Lung microvascular endothelial cell (primary cell): ENCODE measurements at regions not wholly inside any gene's neighbourhood (a gene's known extent, or its start where the extent isn't known, plus 50 kb on each side); places are given as distances from the start of the nearest gene placed in this dataset.
A peak's percentile ranks its signal among the peaks of the same experiment; 100 is the strongest.

Experiments used
- DNase-seq, 2 donors: peaks; one replicate each; pipeline versions ENCODE4 v3.0.0 to v3.0.0-alpha.2; 2010; ENCODE audit warnings: low read depth in 2 of 2

DNA sequence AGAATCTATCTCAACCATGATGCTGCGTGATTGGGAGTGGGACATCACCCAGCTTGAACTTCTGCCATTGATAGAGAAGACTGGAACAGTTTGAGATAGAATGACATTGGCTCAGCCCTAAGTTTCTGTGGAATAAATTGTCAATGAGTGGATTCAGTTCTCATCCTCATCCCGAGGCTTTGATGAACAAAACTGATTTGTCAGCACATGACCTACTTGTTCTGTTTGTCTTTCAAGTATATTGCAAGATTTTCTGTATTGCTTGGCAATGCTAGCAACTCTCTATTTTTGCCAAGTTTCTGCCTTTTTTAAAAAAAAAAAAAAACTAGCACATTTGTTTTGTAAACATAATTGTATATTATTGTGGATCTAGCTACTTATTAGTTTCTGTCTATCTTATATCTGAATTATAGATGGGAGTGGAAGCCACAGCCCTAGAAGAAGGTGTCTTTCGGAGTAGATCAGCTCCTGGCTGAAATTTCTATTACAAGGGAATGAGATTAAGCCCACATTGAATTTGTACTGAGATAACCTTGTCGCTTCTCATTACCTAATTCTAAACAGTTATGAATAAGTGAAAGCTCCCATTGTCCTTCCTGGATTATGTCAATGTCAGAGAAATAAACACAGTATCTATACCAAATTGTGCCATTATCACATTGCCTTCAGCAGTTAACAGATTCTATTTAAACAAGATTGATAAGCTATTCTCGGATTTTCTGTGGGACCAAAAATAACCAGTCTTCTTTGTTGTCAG is 166.1 kb downstream of the TNFSF13B start:
- no peak for DNase-seq

DNA sequence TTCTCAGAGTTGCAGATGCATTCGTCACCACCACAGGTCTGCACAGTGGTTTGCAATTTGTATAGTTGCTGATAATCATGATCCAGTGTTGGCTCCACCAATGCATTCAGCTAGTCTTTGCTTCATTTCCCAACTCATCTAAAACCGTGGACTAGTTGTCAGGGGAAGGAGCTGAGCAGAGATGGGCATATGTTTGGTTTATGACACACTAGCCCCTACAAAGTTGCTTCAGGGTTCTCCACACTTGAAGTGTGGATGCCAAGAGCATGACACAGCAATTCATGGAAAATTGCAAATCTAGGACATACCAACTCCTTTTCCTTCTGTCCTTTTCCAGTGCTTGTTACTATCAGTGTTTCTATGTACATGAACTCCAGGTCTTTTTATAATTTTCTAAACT is 168.0 kb downstream of the TNFSF13B start:
- no peak for DNase-seq

DNA sequence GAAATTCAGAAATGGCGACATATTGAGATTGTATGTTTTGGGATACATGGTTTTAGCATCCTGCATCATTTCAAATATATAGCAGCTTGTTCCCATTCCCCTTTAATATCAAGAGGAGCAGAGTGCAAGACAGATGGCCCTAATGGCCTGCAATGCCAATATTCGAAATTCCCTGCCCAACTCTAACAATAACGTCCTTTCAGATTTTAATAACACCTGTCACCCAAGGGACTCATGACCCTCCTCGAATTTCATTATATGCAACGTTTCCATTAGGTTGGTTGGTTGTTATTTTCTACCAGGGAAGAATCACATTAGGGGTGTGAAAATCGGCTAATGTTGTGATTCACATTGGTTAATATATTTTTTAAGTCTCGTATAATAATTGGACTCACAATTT is 170.0 kb downstream of the TNFSF13B start:
- no peak for DNase-seq

DNA sequence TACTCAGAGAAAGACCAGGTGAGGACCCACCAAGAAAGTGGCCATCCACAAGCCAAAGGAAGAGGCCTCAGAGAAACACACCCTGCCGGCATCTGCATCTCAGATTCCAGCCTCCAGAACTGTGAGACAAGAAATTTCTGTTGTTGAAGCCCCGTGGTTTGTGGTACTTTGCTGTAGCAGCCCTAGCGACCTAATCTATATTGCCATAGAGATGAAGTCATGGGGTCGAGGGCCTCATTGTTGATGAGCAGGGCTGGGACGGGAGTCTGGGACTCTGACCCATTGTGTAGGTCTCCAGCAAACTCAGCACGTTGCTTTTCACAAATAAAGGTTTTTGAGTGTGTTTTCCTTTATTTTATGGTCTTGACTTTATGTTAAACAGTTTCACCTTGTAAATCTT is 174.9 kb downstream of the TNFSF13B start:
- no peak for DNase-seq

DNA sequence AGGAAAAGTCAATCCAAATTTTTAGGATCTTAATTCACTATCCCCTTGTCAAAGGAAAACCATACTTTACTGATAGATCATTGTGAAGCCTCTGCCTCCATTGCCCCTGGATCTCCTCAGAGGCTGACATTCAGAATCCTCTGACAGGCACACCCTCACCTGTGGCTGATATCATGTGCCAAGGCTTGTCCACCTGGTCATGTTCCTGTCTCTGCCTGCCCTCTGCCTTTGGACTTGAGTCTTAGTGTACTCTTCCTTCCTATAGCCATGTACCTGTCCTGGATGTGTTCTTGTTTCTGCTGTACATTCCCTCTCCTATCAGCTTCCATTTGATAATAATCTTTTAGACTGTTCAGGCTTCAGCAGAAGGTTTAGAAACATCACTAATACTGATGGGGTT is 179.4 kb downstream of the TNFSF13B start:
- no peak for DNase-seq

DNA sequence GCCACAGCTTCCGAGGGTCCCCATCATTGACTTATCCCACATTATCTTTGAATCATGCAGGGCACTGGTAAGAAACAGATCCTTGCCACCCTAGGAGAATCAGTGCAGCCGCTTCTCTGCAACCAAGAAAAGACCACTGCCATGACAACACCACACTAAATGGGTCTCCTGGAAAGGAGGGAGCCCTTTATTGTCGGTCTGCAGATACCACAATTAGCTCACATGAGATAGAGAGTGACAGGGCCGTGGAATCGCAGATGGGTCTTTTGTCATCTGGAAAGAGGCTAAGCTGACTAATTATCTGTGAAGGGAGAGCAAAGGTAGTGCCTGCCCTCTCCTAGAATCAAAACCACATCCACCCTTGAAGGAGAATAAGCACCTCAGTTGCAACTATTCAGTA is 178.3 kb upstream of the MYO16 start:
- no peak for DNase-seq

DNA sequence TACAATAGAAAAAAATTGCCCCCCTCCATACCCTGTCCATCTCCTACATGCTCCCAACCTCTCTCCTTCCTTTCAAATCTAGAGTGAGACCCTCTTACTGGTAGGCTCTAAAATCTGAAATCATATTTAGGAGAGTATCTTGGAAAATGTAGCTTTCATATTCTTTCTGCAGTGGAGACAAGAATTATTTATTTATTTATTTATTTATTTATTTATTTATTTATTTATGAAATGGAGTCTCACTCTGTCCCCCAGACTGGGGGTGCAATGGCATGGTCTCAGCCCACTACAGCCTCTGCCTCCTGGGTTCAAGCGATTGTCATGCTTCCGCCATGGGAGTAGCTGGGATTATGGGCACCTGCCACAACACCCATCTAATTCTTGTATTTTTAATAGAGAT is 174.1 kb upstream of the MYO16 start:
- no peak for DNase-seq

DNA sequence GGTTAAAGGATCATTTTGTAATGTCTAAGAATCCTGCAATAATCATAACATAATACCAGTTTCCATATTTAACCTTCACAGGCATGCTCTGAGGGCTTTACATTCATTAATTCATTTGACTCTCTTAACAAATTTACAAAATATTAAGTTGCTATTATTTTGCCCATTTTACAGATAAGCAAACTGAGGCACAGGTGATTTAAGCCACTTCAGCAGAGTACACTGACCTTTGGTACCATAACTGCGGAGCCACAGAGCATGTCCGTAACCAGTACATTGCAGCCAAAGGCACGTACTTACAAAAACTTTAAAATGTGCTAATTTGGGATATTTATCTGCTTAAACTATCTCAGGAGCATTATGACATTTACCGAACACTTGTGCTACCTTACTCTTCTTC is 169.4 kb upstream of the MYO16 start:
- no peak for DNase-seq

DNA sequence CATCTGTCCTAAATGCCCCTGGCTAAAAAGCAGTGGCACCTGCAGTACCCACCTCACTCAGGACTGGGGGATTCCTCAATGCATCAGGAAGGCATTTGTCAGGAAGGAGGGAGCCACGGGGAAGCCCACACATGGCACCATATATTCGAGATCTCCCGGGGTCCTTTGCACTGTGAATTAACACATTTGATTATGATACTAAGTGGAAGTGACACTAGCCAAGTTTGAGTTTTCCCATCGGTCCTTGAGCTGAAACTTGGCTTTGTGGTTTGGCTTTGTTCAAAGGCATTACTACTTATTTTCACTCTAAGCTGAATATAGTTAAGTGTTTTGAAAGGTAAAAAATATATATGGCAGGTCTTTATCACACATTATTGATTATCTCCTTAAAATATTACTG is 168.7 kb upstream of the MYO16 start:
- no peak for DNase-seq

DNA sequence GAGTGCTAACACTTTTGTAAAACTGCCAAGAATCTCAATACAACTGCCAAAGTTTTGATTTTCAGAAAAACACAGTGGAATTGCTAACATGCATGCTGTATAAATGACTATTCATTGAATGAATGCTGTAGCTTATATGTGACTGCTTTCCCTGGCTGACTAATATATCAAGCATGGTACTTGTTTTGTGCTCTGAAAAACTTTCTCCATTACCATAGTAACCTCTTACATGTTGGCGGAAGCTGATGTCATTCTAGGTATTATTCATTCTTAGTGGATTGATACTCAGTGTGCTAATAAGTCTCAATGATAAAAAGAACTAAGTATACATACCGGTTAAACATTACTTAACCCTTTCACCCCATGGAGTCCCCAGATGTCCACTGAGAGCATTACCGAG is 166.1 kb upstream of the MYO16 start:
- DNase-seq = peak in 1 of 2 donors; percentile 45

DNA sequence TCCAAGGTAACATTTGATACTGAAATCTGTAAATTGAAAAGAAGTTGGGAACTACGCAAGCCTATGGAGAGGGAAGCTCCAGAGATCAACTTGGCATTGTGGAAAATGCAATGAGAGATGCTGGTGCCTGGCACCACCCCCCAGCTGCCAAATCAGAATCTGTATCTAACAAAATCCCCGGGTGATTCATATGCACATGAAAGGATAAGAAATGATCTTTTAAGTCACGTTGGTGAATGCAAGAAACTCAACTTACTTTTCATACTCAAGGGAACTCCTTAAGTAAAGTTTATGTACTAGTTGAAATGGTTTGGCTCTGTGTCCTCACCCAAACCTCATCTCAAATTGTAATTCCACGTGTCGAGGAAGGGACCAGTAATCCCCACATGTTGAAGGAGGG is 158.5 kb upstream of the MYO16 start:
- DNase-seq = no peak

DNA sequence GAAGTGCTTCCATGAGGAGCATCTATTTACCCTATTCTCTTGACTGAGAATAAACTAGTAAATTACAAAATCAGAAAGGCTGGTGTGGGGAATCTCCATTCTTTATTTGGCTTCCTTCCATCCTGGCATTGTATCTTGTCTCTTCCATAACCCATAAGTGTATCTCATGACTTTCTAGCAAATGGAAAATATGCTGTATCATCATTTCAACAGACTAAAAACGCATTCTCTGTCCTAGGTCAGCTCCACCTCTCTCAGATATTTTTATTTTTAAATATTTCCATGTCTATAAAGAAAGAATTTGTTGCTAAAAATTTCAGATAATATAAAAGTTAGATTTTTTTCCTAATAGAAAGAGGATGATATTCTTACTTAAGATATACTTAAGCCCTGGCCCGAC is 154.2 kb upstream of the MYO16 start:
- DNase-seq = no peak

DNA sequence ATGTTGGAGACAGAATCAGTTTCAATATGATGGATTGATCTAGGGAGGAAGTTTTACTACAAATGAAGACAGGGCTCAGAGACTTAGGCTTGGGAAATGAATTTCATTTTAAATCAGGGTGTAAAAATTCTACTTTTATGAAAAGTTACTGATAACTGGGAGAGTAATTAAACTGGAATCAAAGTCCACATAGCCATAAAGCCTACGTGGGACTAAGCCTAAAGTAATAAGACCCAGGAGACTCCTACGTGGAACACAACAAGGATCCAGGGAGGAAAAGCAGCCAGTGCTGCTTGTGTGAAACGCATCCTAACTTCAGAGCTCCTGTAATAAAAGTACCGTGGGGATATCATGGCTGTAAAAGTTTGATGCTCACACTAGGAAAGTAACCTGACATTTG is 152.0 kb upstream of the MYO16 start:
- no peak for DNase-seq

DNA sequence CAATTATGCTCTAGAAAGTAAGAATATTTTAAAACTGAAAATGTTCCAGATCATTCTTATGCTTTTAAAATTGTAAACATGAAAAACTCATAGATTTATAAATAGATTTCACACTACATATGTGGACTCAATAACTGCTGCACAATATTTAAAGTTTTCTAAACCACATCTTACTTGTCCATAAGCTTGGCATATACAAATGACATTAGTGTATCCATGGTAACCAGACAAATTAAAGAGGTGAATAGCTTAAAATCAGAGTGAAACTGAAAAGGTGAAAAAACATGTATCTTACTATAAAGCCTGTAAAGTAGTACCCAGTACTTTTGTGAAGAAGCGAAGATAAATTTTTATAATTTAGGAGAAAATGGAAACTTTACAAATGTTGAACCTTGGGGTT is 151.2 kb upstream of the MYO16 start:
- no peak for DNase-seq

DNA sequence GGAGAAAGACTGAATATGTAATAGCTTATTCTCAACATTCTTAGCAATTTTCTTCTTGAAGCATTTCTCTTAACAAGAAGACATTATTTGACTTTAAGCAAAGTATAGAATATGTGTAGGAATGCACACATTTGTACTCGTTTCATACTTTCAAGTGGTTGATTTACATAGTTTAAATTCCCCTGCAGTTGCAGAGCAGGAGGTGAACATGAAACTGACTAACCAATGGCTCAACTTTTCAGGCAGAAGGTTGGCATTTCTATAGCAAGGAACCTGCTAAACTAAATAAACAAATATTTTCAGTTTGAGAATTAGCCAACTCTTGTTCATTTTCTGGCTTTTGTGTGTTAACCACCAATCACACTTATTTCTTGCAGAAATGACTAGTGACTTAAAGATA is 145.4 kb upstream of the MYO16 start:
- no peak for DNase-seq

DNA sequence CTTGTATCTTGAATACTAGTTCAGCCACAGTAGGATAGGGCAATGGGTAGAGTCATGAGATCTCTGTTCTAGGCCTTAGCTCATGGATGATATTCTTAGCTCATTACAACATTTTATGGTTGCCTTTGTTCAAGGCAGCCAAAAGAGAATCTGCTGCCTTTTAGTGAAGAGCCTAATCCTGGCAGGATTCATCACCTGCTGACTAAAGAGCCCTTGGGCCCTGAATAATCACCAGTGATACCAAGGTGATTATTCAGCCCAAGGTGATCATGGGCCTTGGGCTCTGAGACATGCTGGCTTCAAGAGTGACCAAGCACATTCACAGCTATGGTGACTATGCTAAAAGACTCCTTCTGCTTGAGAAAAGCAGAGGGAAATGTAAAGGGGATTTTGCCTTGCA is 143.3 kb upstream of the MYO16 start:
- no peak for DNase-seq

DNA sequence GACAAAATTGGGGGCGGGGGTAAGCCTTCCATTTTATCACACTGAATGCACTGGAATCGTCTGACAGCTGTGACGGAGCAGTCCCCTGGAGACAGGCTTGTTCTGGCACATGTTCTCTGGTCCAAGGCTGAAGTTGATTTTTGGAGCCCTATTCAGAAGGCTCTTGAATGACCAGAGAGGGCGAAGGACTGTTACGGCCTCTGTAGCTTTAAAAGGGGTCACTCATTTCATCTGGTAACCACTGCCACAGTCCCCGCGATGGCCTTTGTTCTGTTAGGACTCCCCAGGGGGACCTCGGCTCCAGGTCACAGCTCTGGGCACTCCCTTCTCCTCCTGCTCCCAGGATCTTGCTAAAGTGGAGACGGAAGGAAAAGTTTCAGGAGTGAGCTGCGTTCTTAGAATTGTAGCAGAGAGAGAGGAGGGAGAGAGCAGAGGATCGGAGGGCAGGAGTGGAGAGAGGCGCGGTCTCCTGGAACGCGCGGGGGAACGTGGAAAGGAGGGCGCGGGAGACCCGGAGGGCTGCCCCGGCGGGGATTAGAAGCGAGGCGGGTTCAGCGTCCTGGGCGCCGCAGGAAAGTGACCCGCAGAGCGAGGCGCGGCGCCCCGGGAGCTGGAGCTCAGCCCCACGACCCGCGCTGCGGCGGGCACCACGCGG is 134.3 kb upstream of the MYO16 start:
- no peak for DNase-seq

DNA sequence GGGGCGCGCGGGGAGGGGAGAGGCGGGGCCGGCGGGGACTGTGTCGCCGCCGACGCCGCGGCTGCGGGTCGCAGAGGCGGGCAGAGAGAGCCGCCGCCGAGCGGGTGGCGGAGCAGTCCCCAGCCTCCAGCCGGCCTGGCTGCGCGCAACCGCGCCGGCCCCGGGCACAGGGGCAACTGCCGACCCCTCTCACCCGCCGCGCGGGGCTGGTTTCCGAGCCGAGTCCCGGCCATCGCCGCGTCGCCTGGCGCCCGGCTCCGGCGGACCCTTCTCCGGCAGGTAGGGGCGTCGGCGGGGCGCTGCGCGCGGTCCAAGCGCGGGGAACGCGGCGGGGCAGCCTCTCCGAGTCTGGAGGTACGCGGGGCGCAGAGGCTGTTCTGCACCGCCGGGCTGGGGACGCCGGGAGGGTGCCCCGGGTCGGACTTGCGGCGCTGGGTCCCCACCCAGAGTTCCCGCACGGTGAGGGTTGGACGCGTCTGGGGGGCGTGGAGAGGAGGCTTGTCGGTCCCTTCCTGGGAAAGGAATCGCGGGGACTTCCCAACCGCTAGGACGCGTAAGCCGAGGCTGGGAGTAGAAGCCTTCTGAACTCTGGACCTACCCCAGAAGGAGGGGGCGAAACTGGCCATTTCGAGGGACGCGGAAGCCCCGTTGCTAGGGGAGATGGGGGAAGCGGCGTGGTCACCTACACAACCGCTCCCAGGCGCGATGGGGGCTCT is 133.6 kb upstream of the MYO16 start:
- no peak for DNase-seq

DNA sequence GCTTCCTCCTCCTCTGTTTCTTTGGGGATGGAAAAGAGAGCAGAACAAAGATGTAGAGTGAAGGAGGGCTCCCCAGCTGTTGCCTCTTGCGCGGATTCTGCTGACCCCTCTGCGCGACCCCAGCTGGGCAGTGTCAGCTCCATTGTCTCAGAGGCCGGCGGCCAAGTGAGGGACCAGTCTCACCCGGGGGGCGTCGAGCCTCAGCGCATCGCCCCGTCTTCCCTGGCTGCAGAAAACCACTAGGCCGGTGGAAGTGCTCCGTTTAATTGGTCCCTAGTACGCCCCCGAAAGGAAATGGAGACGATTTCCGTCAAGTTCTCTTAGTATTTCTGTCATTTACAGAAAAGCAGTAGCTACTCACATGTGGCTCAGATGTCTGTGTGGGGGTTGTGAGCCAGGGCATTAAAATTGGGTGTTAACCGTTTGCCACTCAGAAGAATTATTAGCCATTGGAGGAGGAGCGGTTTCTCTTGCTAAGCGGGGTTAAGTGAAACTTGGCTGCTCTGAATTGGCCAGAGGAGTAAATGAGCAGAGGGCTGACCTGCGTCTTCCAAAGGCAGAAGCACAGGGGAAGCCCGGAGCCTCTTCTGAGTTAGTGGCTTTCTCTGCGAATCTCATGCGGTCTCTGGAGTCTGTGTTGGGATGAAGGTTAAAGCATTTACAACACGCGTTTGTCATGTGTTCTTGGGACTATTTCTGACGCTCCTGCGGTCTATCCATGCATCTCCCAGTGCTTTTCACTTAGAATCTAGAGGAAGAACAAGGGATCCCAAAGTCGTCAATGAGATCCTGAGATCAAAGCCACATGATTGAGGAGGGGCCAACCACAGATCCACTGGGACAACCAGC is 132.8 kb upstream of the MYO16 start:
- no peak for DNase-seq

DNA sequence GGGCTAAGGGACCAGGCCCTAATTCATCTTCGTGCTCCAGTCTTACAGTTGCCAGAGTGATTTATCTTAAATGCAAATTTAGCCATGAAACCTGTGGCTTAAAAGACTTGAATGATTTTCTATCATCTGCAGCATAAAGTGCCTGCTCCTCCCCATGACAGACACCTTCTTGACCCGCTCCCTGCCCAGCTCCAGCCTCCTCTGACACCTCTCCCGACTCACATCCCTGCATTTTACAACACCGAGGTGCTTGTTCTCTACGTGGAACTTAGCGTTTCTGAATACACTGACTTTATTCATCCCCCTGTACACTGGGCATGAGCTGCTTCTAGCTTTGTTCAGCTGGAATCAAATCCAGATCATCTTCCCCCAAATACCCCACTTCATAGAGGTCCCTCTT is 128.7 kb upstream of the MYO16 start:
- DNase-seq = no peak

DNA sequence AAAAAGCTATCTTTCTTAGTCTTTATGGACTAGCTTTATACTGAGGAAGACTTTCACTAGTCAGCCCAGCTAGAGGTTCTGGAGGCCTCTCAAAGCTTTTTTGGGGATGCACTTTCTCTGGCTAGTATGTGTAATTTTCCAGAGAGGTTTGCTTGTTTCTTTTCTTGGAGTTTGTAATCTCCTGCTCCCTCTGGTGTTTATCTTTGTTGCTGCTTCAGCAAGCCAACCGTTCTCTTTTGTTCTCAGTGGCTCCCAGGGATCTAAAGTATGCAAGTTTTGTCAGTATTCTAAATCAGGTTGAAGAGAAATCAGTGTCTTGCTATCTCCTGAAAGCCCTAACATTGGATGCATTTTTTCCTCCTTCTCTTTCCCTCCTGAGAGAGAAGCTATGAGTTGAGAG is 121.1 kb upstream of the MYO16 start:
- no peak for DNase-seq

DNA sequence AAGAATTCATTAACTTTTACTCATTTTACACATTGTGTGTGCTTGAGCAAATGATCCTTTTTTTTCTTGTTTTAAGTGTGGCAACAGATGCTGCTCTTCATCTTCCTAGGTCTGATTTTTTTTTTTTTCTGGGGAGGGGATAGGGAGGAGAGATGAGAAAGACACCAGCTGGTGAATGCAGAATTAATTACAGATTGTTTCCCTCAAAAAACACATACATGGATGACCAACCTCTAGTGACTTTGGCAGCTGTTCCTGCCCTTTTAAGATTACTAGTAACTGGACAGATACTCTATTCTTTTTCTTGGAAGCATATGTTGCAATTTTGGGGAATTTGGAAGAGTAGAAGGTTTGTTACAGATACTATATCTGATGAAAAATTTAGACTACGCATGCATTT is 103.6 kb upstream of the MYO16 start:
- no peak for DNase-seq
